ENCODE measurements at regions not wholly inside any gene's neighbourhood (a gene's known extent, or its start where the extent isn't known, plus 50 kb on each side); places are given as distances from the start of the nearest gene placed in this dataset.

GRCh38 chr1:230581446-230582079 lies 60.7 kb upstream of the COG2 start:
- Histone ChIP-seq H2AFZ (ENCODE audit: low read depth, low read length) (no peak overlapping the region), H3K4me2 (ENCODE audit: low read length) (no peak overlapping the region), H3K36me3 (ENCODE audit: insufficient read depth, low read length) (no peaks in the 10 kb centered on the region), H3K9me3 (ENCODE audit: low read length) (no peaks in the 10 kb centered on the region), H3K9ac (ENCODE audit: low read length) (no peak overlapping the region), H3K27me3 (ENCODE audit: insufficient read depth, low read depth, low read length) (no peaks in the 10 kb centered on the region), H3F3A (ENCODE audit: insufficient read depth, low read length, poor library complexity, severe bottlenecking) (no peaks in the 10 kb centered on the region), H3K9me2 (ENCODE audit: insufficient read depth, low read length) (no peaks in the 10 kb centered on the region), H3K27ac (ENCODE audit: low read length) (no peak overlapping the region), H3K4me3 (ENCODE audit: low read length) (no peak overlapping the region), H4K20me1 (ENCODE audit: insufficient read depth) (no peaks in the 10 kb centered on the region), H3K79me2 (replicated peaks; ENCODE audit: insufficient read depth, low read length) (no peaks in the 10 kb centered on the region)
- TF ChIP-seq SMC3 (conservative IDR thresholded peaks at IDR 0.05; ENCODE audit: poor library complexity) (no peak), TAF1 (IDR thresholded peaks at IDR 0.05; ENCODE audit: low read depth) (no peak), EP300 (conservative IDR thresholded peaks at IDR 0.05; ENCODE audit: poor library complexity, severe bottlenecking) (no peak), POLR2AphosphoS5 (IDR thresholded peaks at IDR 0.05) (no peak), MXI1 (conservative IDR thresholded peaks at IDR 0.05; ENCODE audit: poor library complexity, severe bottlenecking) (no peak)
- TF ChIP-seq, protein P1, sequence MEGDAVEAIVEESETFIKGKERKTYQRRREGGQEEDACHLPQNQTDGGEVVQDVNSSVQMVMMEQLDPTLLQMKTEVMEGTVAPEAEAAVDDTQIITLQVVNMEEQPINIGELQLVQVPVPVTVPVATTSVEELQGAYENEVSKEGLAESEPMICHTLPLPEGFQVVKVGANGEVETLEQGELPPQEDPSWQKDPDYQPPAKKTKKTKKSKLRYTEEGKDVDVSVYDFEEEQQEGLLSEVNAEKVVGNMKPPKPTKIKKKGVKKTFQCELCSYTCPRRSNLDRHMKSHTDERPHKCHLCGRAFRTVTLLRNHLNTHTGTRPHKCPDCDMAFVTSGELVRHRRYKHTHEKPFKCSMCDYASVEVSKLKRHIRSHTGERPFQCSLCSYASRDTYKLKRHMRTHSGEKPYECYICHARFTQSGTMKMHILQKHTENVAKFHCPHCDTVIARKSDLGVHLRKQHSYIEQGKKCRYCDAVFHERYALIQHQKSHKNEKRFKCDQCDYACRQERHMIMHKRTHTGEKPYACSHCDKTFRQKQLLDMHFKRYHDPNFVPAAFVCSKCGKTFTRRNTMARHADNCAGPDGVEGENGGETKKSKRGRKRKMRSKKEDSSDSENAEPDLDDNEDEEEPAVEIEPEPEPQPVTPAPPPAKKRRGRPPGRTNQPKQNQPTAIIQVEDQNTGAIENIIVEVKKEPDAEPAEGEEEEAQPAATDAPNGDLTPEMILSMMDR (IDR thresholded peaks at IDR 0.05; ENCODE audit: poor library complexity, severe bottlenecking) = no peak

GRCh38 chr1:230578616-230579015 lies 63.7 kb upstream of the COG2 start:
- no peaks in the 10 kb centered on the region for H3K27me3 ChIP-seq (ENCODE audit: insufficient read depth, low read depth, low read length)
- H3K9me3 ChIP-seq (ENCODE audit: low read length) = no peaks in the 10 kb centered on the region
- TF ChIP-seq RAD21 (conservative IDR thresholded peaks at IDR 0.05) = no peak
- TF ChIP-seq TAF1 (IDR thresholded peaks at IDR 0.05; ENCODE audit: low read depth) = no peak
- TF ChIP-seq, protein P1 (IDR thresholded peaks at IDR 0.05; ENCODE audit: poor library complexity, severe bottlenecking) = no peak
- TF ChIP-seq, protein P2, sequence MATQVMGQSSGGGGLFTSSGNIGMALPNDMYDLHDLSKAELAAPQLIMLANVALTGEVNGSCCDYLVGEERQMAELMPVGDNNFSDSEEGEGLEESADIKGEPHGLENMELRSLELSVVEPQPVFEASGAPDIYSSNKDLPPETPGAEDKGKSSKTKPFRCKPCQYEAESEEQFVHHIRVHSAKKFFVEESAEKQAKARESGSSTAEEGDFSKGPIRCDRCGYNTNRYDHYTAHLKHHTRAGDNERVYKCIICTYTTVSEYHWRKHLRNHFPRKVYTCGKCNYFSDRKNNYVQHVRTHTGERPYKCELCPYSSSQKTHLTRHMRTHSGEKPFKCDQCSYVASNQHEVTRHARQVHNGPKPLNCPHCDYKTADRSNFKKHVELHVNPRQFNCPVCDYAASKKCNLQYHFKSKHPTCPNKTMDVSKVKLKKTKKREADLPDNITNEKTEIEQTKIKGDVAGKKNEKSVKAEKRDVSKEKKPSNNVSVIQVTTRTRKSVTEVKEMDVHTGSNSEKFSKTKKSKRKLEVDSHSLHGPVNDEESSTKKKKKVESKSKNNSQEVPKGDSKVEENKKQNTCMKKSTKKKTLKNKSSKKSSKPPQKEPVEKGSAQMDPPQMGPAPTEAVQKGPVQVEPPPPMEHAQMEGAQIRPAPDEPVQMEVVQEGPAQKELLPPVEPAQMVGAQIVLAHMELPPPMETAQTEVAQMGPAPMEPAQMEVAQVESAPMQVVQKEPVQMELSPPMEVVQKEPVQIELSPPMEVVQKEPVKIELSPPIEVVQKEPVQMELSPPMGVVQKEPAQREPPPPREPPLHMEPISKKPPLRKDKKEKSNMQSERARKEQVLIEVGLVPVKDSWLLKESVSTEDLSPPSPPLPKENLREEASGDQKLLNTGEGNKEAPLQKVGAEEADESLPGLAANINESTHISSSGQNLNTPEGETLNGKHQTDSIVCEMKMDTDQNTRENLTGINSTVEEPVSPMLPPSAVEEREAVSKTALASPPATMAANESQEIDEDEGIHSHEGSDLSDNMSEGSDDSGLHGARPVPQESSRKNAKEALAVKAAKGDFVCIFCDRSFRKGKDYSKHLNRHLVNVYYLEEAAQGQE (IDR thresholded peaks at IDR 0.05; ENCODE audit: borderline replicate concordance) = no peak
- no peak for TF ChIP-seq POLR2AphosphoS5 (IDR thresholded peaks at IDR 0.05)
- no peaks in the 10 kb centered on the region for H3K36me3 ChIP-seq (ENCODE audit: insufficient read depth, low read length)
- no peak overlapping the region for H2AFZ ChIP-seq (ENCODE audit: low read depth, low read length)
- no peak overlapping the region for H3K4me2 ChIP-seq (ENCODE audit: low read length)
- H3K79me2 ChIP-seq (replicated peaks; ENCODE audit: insufficient read depth, low read length) = no peaks in the 10 kb centered on the region
- no peak overlapping the region for H3K4me3 ChIP-seq (ENCODE audit: low read length)
- no peaks in the 10 kb centered on the region for H4K20me1 ChIP-seq (ENCODE audit: insufficient read depth)
- no peak overlapping the region for H3K9ac ChIP-seq (ENCODE audit: low read length)
- no peaks in the 10 kb centered on the region for H3F3A ChIP-seq (ENCODE audit: insufficient read depth, low read length, poor library complexity, severe bottlenecking)
- no peaks in the 10 kb centered on the region for H3K9me2 ChIP-seq (ENCODE audit: insufficient read depth, low read length)
- no peak overlapping the region for H3K27ac ChIP-seq (ENCODE audit: low read length)
